ENCODE measurements at regions not wholly inside any gene's neighbourhood (a gene's known extent, or its start where the extent isn't known, plus 50 kb on each side); places are given as distances from the start of the nearest gene placed in this dataset.

- DNase-seq (ENCODE audit: low read depth, low spot score): no peak
- H3K4me1 Mint-ChIP-seq: no peaks in the 10 kb centered on the region
- H3K27me3 Mint-ChIP-seq (ENCODE audit: low read depth): no peaks in the 10 kb centered on the region
- no peak overlapping the region for H3K4me3 Mint-ChIP-seq
- no peak for TF ChIP-seq CTCF (conservative IDR thresholded peaks at IDR 0.05)
- no peaks in the 10 kb centered on the region for H3K36me3 Mint-ChIP-seq (ENCODE audit: low read depth)
- no peaks in the 10 kb centered on the region for H3K9me3 Mint-ChIP-seq
- H3K27ac Mint-ChIP-seq (ENCODE audit: unreplicated experiment): no peak overlapping the region
These were observed 233.9 kb upstream of the STAC start for GRCh38 chr3:36146404-36146803.

DNA sequence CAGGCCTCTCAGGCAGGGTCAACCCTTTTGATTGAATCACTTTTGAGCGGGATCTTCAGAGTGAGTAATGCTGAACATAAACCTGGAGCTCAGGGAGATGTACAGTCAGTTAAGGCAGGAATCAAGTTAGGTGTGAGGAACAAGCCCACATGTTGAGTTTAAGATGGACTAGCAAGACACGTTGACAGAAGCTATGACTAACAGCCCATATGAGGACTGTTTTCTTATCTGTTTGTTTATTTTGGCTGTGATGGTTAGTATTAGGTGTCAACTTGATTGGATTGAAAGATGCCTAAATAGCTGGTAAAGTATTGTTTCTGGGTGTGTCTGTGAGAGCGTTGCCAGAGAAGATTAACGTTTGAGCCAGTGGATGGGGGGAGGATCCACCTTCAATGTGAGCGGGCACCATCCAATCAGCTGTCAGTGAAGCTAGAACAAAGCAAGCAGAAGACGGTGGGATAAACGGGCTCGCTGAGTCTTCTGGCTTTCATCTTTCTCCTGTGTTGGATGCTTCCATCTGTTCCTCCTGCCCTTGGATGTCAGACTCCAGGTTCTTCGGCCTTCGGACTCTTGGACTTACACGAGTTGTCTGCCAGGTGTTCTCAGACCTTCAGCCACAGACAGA is 232.3 kb upstream of the STAC start:
- H3K27me3 Mint-ChIP-seq (ENCODE audit: low read depth): no peaks in the 10 kb centered on the region
- no peaks in the 10 kb centered on the region for H3K36me3 Mint-ChIP-seq (ENCODE audit: low read depth)
- no peak for DNase-seq (ENCODE audit: low read depth, low spot score)
- no peak overlapping the region for H3K4me3 Mint-ChIP-seq
- TF ChIP-seq CTCF (conservative IDR thresholded peaks at IDR 0.05): no peak
- no peaks in the 10 kb centered on the region for H3K4me1 Mint-ChIP-seq
- no peak overlapping the region for H3K27ac Mint-ChIP-seq (ENCODE audit: unreplicated experiment)
- H3K9me3 Mint-ChIP-seq: no peaks in the 10 kb centered on the region

- Mint-ChIP-seq H3K4me3 (no peak overlapping the region), H3K27me3 (ENCODE audit: low read depth) (no peaks in the 10 kb centered on the region), H3K9me3 (no peaks in the 10 kb centered on the region), H3K36me3 (ENCODE audit: low read depth) (no peaks in the 10 kb centered on the region), H3K27ac (ENCODE audit: unreplicated experiment) (no peak overlapping the region), H3K4me1 (no peaks in the 10 kb centered on the region)
- DNase-seq (ENCODE audit: low read depth, low spot score): no peak
- TF ChIP-seq CTCF (conservative IDR thresholded peaks at IDR 0.05): no peak
These were observed 230.8 kb upstream of the STAC start for GRCh38 chr3:36149447-36149865.

DNA sequence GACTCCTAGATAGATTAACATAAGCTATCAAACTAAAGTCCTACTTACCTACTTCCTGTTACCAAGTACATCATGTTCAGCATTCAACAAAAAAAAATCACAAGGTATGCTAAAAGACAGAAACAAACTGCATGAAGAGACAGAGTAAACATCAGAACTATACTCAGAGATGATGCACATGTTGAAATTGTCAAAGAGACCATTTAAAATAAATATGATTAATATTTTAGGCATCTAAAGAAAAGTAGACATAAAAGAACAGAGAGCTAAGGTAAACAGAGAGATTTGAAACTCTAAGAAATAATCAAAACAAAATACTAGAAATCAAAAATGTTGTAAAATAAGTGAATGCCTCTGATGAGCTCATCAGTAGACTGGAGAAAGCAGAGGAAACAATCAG is 224.8 kb upstream of the STAC start:
- DNase-seq (ENCODE audit: low read depth, low spot score): no peak
- Mint-ChIP-seq H3K27ac (ENCODE audit: unreplicated experiment) (no peak overlapping the region), H3K4me1 (peaks cover 3% of the 10 kb centered on the region), H3K9me3 (peaks cover 3% of the 10 kb centered on the region), H3K27me3 (ENCODE audit: low read depth) (no peaks in the 10 kb centered on the region), H3K36me3 (ENCODE audit: low read depth) (no peaks in the 10 kb centered on the region), H3K4me3 (no peak overlapping the region)
- TF ChIP-seq CTCF (conservative IDR thresholded peaks at IDR 0.05): no peak

GRCh38 chr3:36164400-36164799 is 215.9 kb upstream of the STAC start:
- no peaks in the 10 kb centered on the region for H3K27me3 Mint-ChIP-seq (ENCODE audit: low read depth)
- no peaks in the 10 kb centered on the region for H3K9me3 Mint-ChIP-seq
- TF ChIP-seq CTCF (conservative IDR thresholded peaks at IDR 0.05): no peak
- no peak overlapping the region for H3K27ac Mint-ChIP-seq (ENCODE audit: unreplicated experiment)
- H3K4me3 Mint-ChIP-seq: no peak overlapping the region
- H3K4me1 Mint-ChIP-seq: no peaks in the 10 kb centered on the region
- no peak for DNase-seq (ENCODE audit: low read depth, low spot score)
- H3K36me3 Mint-ChIP-seq (ENCODE audit: low read depth): no peaks in the 10 kb centered on the region

Measured in neural crest cell (in vitro differentiated cells).